Body of pancreas (tissue), 4 donors: ENCODE measurements at regions not wholly inside any gene's neighbourhood (a gene's known extent, or its start where the extent isn't known, plus 50 kb on each side); places are given as distances from the start of the nearest gene placed in this dataset.

ENCODE experiments used
- ATAC-seq: fragments of 150-250 bp; one replicate; pipeline ENCODE4 v1.9.1; 2016
- DNase-seq, 4 donors: peaks; one replicate each; pipeline ENCODE4 v3.0.0-alpha.2; 2019
- H3K27ac ChIP-seq, 4 donors: fragments of 200-600 bp; sonication (generic); 1 replicate in 3 of 4; 2 replicates in 1 of 4; pipeline versions ENCODE4 v1.5.1 to v1.6.1; 2016 to 2019; ENCODE audit warnings: mild to moderate bottlenecking in 1 of 4, mixed read lengths in 1 of 4, moderate library complexity in 1 of 4
- H3K27me3 ChIP-seq, 2 donors: fragments of 200-600 bp; sonication (generic); one replicate each; pipeline ENCODE4 v1.6.0; 2016; ENCODE audit warnings: mild to moderate bottlenecking in 1 of 2
- H3K36me3 ChIP-seq, 2 donors: fragments of 200-600 bp; sonication (generic); replicated peaks in 1 of 2; 2 replicates each; pipeline ENCODE4 v1.5.1; 2016; ENCODE audit warnings: low read depth in 2 of 2; ENCODE audit not compliant: insufficient read depth in 1 of 2
- H3K4me1 ChIP-seq: fragments of 200-600 bp; sonication (generic); one replicate; pipeline ENCODE4 v1.6.0; 2016
- H3K4me3 ChIP-seq, 2 donors: fragments of 200-600 bp; sonication (generic); 1 replicate in 1 of 2; 2 replicates in 1 of 2; pipeline ENCODE4 v1.5.1; 2016 to 2019
- H3K9me3 ChIP-seq, 3 donors: fragments of 200-600 bp; sonication (generic); 1 replicate in 2 of 3; 2 replicates in 1 of 3; pipeline ENCODE4 v1.5.1; 2016
- POLR2A ChIP-seq, 3 donors: fragments of 450-650 bp; IDR thresholded peaks; one replicate each; pipeline ENCODE4 v1.6.1; 2016; ENCODE audit warnings: antibody characterized with exemption in 3 of 3, mild to moderate bottlenecking in 2 of 3
- WGBS, 2 donors: methylation state at CpG; one replicate each; pipeline ENCODE4 v1.1.5; 2017; 5-methylcytosine and 5-hydroxymethylcytosine counted together
- intact Hi-C: fragments of 100-400 bp; cut with DNase I; formaldehyde crosslinking; loops from one replicate; pipeline ENCODE4 v1.15.1; 2023
- TF ChIP-seq, protein P1 (sequence below), 7 experiments: fragments of 450-650 bp in 4 of 7; fragments of 200-600 bp in 3 of 7; sonication (generic) in 3 of 7; IDR thresholded peaks; one replicate each; pipeline ENCODE4 v1.5.1; 2016 to 2019; ENCODE audit warnings: antibody characterized with exemption in 7 of 7

DNA sequence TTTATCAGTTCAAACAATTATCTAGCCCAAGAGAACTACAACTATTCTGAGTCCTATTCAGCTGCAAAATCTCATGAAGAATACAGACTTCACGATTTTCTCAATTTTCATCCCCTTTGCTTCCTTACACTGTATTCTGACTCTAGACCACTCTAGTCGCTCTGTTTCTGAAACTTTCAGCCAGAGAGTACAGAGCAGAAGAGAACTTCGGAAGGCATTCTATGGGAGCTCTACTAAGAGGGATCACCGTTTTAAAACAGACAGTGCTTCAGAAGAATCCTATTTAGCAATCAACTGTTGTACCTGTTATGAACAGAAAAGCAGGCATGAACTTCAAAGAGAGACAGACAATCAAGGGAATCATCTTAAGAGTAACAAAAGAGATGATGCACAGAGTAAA, 419.4 kb downstream of the SHQ1 start:
- Histone ChIP-seq H3K27me3 (no peaks in the 10 kb centered on the region), H3K9me3 (no peaks in the 10 kb centered on the region), H3K4me3 (no peak overlapping the region), H3K4me1 (peaks cover 45% of the 10 kb centered on the region), H3K27ac (no peak overlapping the region), H3K36me3 (no peaks in the 10 kb centered on the region)
- no peak for ATAC-seq
- DNase-seq, result no peak
- intact Hi-C loops, result no loop called here
- 81 to 88% methylated on average over 4 of the region's 4 CpGs for WGBS, 2 donors
- TF ChIP-seq, protein P1, sequence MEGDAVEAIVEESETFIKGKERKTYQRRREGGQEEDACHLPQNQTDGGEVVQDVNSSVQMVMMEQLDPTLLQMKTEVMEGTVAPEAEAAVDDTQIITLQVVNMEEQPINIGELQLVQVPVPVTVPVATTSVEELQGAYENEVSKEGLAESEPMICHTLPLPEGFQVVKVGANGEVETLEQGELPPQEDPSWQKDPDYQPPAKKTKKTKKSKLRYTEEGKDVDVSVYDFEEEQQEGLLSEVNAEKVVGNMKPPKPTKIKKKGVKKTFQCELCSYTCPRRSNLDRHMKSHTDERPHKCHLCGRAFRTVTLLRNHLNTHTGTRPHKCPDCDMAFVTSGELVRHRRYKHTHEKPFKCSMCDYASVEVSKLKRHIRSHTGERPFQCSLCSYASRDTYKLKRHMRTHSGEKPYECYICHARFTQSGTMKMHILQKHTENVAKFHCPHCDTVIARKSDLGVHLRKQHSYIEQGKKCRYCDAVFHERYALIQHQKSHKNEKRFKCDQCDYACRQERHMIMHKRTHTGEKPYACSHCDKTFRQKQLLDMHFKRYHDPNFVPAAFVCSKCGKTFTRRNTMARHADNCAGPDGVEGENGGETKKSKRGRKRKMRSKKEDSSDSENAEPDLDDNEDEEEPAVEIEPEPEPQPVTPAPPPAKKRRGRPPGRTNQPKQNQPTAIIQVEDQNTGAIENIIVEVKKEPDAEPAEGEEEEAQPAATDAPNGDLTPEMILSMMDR (IDR thresholded peaks at IDR 0.05), result no peak
- no peak for TF ChIP-seq POLR2A (IDR thresholded peaks at IDR 0.05)

DNA sequence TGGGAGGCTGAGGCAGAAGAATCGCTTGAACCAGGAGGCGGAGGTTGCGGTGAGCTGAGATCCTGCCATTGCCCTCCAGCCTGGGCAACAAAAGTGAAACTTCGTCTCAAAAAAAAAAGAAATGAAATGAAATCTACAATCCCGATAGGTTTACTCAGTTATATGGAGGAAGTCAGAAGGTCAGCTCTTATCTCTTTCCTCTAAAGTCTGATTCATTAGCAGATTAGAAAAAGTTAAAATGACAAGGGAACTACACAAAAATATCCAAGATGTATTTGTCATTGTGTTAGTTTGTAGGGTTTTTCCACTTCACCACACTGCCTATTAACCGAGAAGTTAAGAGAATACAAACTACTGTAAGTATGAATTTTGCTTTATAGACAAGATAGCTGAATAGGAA, 420.6 kb downstream of the SHQ1 start:
- no peak for TF ChIP-seq POLR2A (IDR thresholded peaks at IDR 0.05)
- TF ChIP-seq, protein P1 (IDR thresholded peaks at IDR 0.05), result no peak
- no peaks in the 10 kb centered on the region for H3K36me3 ChIP-seq
- 69 to 81% methylated on average over 6 of the region's 6 CpGs for WGBS, 2 donors
- H3K4me3 ChIP-seq, result no peak overlapping the region
- H3K4me1 ChIP-seq, result peaks cover 41% of the 10 kb centered on the region
- H3K27me3 ChIP-seq, result no peaks in the 10 kb centered on the region
- DNase-seq, result no peak
- intact Hi-C loops, result no loop called here
- ATAC-seq, result no peak
- H3K27ac ChIP-seq, result no peak overlapping the region
- H3K9me3 ChIP-seq, result no peaks in the 10 kb centered on the region

DNA sequence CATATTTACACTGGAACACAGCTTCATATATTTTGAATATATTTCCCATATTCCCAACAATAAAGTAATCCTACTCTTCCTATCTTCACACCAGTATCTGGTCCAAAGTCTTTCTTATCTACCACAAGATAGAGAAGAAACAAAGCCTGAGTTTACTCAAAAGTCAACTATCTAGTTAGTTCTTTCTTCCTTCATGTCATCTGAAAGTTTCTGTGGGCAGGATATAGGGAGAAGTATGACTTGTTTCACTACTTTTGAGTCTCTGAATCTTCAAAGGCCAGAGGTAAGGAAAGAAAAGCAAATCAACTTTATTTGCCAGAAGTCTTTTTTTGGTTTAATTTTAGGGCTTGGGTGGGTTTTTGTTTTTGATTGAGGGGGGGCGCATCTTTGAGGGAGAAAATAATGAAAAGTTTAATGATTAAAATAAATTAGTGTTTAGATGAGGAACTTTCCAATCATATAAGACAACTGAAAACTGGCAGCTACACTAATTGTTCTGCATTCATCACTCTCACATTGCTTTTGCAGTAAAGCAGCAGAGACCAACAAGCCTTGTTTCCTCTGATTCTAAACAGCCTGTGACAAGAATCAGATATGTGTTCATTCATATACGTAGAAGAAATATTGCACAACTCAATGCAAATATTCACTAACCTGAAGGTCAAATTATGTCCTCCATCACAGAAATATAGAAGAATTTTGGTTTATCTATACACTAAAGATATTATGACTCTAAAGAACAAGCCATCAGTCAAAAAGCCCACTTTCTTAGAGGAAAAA, 421.4 kb downstream of the SHQ1 start:
- H3K9me3 ChIP-seq, result no peaks in the 10 kb centered on the region
- intact Hi-C loops, result no loop called here
- WGBS, 2 donors, result 61 to 72% methylated on average over 2 of the region's 2 CpGs
- H3K27ac ChIP-seq, result no peak overlapping the region
- DNase-seq, result no peak
- TF ChIP-seq, protein P1 (IDR thresholded peaks at IDR 0.05), result no peak
- TF ChIP-seq POLR2A (IDR thresholded peaks at IDR 0.05), result no peak
- H3K27me3 ChIP-seq, result no peaks in the 10 kb centered on the region
- no peak for ATAC-seq
- H3K4me1 ChIP-seq, result peaks cover 41% of the 10 kb centered on the region
- no peak overlapping the region for H3K4me3 ChIP-seq
- no peaks in the 10 kb centered on the region for H3K36me3 ChIP-seq

DNA sequence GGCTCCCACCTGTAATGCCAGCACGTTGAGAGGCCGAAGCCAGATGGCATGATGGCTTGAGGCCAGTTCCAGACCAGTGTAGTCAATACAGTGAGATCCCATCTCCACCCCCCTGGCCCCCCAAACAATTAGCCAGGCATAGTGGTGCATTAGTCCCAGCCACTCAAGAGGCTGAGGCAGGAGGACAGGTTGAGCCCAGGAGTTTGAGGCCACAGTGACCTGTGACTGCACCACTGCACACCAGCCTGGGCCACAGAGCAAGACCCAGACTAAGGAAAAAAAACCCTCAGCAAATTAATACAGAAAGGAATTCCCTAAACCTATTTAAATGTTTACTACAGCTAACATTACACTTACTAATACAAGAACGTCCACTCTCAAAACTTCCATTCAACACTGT, 424.6 kb downstream of the SHQ1 start:
- DNase-seq (peak in 2 of 4 donors; percentile 9 to 15), ATAC-seq (no peak)
- Histone ChIP-seq H3K4me3 (no peak overlapping the region), H3K36me3 (no peaks in the 10 kb centered on the region), H3K9me3 (no peaks in the 10 kb centered on the region), H3K4me1 (peaks cover 22% of the 10 kb centered on the region), H3K27me3 (no peaks in the 10 kb centered on the region), H3K27ac (no peak overlapping the region)
- TF ChIP-seq, protein P1 (IDR thresholded peaks at IDR 0.05), result no peak
- TF ChIP-seq POLR2A (IDR thresholded peaks at IDR 0.05), result no peak
- WGBS, 2 donors, result 76 to 92% methylated on average over 3 of the region's 3 CpGs
- intact Hi-C loops, result no loop called here

DNA sequence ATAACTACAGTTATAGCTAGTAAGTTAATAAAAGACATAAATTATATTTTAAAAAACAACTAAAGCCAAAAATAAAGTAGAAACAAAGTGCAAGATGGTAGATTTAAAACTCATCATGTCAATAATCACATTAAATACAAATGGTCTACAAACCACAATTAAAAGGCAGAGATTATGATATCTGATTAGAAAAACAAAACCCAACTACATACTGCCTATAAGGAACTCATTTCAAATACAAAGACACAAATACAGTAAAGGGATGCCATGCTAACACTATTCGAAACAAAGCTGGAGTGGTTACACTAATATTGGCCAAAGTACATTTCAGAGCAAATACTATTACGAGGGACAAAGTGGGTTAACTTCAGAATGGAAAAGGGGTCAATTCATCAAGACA, 426.5 kb downstream of the SHQ1 start:
- no peak overlapping the region for H3K27ac ChIP-seq
- no peak overlapping the region for H3K4me3 ChIP-seq
- no peaks in the 10 kb centered on the region for H3K9me3 ChIP-seq
- TF ChIP-seq POLR2A (IDR thresholded peaks at IDR 0.05), result no peak
- TF ChIP-seq, protein P1 (IDR thresholded peaks at IDR 0.05), result no peak
- H3K27me3 ChIP-seq, result no peaks in the 10 kb centered on the region
- DNase-seq (no peak), ATAC-seq (no peak)
- H3K4me1 ChIP-seq, result peaks cover 8% of the 10 kb centered on the region
- H3K36me3 ChIP-seq, result no peaks in the 10 kb centered on the region
- 93 to 96% methylated on average over 2 of the region's 2 CpGs for WGBS, 2 donors
- intact Hi-C loops, result no loop called here
